ENCODE measurements at regions not wholly inside any gene's neighbourhood (a gene's known extent, or its start where the extent isn't known, plus 50 kb on each side); places are given as distances from the start of the nearest gene placed in this dataset.

DNA sequence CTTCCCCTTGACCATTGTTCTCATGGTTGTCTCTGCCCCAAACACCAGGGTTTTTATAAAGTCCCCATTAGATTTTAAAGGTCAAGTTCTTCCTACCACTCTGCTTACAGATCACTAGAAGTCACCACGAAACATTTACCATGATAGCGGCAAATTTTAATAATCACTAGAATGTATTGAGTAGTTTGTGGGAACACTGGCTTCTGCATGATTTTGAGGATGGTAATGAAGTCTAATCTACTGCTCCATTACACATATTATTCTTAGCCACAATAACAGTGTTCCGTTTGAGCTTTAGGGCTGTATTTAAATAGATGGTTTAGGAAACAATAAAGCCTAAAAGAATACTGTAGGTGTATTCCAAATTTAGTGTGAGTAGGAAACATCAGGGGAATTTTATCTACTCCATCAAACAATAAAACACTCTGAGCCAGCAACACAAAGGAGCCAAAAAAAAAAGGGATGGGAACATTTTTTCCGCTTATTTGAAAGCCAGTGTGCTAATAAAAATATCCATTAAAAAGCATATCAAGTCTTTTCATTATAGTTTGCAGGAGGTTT lies 49.7 kb downstream of the KLF12 start:
- no peak for DNase-seq

DNA sequence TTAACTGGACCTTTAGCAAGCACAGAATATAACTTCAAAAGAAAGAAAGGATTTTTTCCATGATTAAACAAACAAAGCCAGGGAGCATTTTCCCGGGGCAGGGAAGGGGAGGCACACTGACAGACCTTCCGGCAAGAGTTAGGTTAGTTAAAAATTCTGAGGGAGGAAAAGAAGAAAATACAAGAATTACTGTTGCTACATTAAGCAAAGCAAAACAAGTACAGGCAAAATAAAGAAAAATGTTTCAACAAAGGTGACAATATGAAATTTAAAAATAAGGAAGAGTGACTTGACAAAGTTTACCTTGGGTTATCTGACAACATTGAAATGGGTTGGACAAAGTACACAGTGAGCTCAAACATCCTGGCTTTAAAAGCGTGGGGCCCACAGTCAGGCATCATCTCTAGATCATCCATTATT lies 51.5 kb downstream of the KLF12 start:
- no peak for DNase-seq

DNA sequence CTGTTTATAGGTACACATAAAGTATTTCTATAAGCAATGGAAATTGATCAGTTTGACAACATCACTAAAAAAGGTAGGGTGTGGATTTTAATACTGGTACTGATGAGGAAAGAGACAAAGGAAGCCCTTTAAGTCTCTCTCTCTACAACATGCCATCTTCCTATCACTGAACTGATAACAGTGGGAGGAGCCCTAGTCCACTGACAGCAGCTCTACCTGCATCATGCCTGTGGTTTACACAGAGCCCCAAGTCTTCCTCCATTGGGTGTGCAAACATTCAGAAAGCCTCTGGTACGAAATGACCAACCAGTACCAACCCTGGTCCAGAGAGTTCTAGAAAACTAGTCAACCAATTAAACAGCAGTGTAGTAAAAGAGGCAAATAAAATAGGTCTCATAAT lies 53.4 kb downstream of the KLF12 start:
- DNase-seq: no peak

DNA sequence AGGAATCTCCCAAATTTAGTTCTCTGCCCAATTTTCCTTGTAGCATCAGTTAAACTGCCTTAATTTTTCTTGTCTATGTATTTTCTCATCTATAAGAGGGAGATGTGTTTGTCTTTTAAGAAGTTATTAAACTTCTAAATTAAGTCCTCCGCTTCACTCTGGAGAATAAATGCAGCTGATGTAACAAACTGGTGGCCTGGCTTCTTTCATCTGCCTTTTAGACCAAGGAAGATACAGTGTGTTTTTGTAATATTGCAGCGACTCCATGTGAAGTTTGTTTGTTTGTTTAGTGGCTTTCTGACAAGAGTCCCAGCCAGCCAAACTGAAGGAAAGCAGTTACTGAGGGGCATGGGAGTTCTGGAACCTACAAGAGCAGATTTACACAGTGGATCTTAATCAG lies 56.4 kb downstream of the KLF12 start:
- no peak for DNase-seq

DNA sequence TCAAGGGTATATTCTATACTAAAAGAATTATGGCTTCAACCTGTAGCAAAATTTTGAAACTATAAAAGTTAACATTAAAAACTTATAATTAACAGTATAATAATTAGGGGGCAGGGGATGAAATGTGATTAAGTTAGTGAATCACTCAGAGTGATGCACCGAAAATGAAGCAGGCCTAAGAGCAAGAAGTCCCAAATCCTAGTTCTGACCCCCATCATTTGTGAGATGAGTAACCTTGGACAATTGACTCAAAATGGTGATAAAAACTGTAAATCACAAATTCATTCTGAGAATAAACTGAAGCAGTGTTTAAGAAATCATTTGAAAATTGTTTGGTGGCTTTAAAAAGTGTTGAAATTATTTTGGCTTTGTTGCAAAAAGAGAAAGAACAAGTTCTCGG lies 56.8 kb downstream of the KLF12 start:
- no peak for DNase-seq

DNA sequence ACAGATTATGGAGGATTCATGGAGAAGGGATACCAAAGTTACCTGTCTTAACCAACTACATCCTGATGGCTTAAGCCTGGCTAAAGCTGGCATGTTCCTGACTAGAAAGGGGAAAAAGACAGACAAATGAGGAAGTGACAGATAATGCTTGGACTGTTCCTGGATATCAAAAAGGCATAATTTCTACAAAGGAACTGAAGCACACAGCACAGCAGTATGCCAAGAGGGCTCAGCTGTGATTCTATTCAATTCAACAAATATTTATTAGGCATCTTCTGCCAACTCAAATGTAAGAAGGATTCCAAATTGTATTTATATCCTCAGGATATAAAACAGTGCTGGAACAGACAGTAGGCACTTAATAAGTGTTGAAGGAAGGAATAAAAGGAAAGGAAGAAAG lies 59.5 kb downstream of the KLF12 start:
- no peak for DNase-seq

DNA sequence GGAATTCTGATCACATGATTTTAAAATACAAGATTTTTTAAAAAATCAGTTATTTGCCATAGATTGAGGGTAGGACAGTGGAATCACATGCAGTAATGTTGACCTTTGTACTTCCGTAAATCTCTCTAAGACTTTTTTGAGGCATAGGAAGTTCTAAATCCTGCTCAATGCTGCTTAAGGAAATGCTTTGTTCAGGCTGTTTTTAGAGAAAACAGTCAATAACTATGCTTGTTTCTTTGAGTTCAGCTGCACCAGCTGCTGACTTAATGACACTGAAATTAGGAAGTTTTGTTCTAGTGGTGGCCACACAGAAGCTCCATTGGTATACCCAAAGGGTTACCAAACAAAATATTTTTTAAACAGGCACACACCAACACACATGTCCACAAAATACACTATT lies 60.9 kb downstream of the KLF12 start:
- DNase-seq: no peak

DNA sequence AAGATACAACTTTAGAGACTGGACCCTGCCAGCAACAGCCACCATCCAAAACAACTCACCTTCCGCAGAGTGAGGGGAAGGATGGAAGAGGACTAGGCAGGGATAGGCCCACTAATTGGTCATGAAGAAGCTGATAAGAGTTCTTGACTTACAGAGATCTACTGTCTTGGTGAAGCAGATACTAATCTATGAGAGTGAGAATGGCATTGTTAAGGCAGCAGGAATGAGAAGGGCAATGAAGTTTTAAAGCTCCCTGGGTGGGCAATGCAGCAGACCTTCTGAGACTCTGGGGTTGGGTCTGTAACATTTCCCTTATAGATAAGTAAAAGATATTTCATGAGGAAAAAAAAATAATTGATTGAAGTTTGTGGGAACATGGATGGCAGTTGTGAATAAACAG lies 63.7 kb downstream of the KLF12 start:
- no peak for DNase-seq

DNA sequence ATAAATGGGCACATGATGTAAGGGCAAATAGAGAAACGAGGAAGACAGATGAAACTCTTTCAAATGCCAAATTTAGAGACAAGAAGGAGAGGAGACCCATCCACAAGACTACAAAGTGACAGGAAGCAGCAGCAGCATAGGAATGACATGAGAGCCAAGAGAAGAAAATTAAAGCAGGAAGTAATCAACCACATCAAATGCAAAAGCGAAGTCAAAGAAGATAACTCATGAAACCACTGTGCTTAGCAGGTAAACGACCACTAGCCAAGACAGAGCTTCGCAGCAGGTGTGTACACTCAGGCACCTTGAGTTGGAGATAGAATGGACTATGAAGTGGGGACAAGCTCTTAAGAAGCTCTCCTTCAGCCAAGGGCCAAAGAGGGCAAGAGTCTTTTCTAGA lies 64.1 kb downstream of the KLF12 start:
- DNase-seq: no peak

DNA sequence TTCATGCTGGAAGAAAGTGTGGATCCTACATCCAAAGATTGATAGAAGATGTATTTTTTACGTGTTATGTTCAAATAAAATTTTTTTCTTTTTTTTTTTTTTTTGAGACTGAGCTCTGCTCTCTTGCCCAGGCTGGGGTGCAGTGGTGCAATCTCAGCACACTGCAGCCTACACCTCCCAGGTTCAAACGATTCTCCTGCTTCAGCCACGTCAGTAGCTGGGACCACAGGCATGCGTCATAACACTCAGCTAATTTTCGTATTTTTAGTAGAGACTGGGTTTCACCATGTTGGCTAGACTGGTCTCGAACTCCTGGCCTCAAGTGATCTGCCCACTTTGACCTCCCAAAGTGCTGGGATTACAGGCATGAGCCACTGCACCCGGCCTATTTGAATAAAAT lies 65.7 kb downstream of the KLF12 start:
- DNase-seq: no peak

DNA sequence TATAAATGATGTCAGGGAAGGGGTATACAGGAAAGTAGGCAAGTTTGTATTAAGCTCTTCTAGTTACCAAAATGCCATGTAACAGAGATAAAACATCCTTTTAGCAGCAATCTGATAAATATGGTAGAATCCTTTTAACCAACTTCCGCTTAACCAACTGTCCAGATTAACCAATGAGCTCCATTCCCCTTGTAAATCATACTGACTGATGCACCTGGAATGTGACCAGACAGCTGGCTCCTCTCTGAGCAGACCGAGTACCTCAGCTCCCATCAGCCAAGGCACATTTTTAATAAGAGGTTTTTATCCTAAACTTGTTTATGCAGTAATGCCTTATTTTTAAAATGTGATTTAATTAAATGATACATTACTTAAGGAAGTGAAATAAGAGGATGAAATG lies 66.4 kb downstream of the KLF12 start:
- no peak for DNase-seq

DNA sequence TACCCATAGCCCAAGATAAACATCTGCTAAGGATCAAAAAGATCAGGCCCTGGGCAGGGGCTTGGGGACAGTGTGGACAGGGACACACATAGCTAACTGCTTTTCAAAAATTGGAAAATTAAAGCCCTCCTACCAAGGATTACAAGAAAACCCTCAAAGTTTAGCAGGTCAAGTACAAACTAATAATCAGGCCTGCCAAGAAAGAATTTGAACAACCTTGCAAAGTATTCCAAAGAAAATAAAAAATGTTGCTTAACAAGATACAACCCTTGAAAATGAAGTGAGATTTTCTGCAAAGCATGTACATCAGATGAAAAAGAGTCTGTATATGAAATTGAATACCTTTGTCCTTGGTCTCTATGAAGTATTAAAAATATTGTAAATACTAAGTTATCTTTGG lies 67.3 kb downstream of the KLF12 start:
- DNase-seq: no peak

DNA sequence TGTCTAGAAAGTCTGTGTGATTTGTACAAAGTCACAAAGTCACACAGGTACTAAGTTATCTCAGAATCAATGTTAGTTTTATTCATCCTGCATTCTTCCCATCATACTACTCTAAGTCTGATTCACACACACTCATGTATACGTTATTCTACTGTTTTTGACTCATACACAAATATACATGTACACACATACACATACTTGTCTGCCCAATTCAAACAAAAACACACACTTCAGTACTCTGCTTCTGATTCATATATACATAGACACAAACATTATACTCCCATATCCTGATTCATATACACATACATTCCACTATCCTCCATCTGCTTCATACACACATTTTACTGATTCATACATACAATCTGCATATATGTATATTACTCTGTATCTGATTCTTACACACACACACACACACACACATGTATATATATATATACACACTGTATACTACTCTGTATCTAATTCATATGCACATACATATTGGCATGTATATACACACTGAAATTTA lies 69.3 kb downstream of the KLF12 start:
- no peak for DNase-seq

DNA sequence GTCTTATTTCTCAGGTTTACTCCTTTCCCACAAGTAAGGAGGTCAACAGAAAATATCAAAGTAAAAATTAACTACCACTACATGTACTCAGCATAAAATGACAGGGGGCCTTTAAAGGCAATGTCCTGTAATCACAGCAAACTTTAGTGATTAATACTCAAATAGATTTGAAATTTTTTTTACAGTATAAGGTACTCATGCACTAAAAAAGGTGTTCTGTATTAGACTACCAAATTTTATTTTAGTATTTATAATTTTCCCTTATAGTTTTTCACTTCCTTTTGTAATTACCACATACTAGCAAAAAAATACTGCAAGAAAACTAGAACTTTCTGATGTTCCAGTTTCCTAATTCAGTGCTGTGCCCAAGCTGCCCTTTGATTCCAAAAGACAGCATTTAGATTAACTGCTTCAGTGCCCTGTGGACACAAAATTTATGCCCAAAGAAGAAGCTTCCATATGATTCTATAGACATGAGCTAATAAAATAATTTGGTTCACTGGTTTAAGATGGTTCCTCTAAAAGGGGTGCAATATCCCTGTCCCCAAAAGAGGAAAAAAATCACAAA lies 70.6 kb downstream of the KLF12 start:
- no peak for DNase-seq

DNA sequence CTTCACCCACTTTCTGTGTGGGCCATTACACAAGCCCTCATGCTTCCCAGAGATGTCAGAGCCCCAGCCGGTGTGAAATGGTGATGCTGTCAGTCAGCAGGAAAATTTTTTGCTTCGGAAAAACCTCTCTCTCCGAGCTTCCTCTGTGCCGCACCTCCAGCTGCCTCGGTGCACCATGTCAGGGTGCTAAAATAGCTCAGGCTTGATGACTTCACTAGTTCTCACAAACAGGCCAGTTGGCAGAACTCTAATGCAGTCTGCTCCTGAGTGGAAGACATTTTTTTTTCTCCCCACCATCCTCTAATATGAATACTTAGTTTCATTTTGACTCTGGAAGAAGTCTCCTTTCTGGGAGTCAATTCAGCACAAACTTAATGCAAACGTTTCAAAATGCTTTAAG lies 71.3 kb downstream of the KLF12 start:
- DNase-seq: no peak

DNA sequence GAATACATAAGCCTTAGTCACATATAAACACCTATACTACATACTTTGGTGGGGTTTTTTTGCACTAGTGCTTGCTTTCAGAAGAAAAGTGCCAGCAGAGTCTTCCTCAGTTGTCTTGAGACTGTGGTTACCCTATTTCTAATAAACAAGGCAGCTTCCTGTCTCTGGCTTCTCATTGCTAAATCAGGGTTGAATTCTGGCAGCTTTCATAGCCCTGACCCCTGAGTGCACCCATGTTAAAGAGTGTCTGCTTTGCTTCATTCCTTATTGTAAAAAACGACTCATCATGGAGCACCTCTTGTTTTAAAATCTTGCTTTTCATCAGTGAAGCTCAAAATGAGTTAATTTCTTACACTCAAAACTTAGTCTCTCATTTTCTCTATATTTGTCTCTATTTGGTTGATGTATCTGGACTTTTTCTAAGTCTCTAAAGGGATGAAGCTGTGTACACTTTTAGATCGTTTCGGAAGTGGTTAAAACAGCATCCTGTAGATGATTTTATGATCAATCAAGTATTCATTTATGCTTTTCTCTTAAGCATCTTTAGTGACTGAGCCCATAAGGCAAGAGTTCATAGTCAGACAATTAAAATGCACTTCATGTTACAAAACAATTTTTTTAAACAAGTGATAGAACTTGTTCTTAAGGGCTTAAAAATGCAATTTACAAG lies 72.1 kb downstream of the KLF12 start:
- DNase-seq: no peak

DNA sequence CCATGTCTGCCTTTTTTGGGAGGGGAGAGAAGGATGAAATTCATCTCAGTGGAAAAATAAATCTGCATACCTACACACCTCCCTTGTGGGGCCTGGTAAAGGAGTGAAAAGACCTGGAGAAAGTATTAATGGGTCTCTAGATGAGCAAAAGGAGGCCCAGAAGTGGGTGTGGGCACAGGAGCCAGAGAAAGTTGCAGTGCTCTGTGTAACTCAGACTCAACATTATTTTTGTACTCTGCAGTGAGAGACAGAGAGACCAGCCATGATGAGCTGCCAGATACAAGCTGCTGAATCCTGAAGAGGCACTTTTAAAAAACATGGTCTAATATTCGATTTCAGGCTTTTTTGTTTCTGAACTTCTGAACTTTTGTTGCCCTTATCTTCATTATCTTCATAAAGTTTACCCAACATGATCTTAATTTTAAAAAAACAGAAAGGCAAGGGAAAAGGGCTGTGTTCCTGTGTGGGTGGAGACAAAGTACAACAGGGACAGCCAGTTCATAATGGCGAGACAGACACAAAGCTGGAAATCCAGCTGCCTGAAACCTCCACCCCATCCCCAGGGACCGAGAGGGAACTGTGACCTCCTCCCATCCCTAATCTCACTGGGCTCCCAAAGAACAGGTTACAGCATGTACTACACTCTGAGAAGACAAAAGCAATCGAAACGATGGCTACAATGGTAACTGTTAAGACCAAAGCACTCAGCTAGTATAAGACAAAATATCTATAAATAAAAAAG lies 77.2 kb downstream of the KLF12 start:
- no peak for DNase-seq

DNA sequence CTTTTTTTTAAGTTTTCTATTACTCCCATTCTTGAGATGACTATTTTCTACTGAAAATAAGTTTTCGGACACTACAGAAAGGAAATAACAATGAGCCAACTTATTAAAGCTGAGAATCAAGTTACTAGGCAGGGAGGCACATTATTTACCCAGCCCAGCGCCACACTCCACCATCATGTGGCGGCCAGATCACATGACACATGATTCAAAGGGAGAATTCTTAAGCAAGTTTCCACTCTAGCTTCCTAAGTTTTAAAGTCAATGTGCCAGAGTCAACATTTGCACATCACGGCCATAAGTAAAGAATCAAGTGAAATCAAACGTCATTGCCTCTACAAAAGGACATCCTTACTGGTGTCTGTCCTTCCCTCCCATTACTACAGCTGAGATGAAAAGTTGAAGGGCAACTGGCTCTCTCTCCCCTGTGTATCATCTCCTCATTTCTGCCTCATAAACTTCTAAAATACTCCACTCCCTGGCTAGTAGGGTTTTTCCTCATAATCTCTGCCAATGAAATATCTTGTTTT lies 81.7 kb downstream of the KLF12 start:
- DNase-seq: no peak

DNA sequence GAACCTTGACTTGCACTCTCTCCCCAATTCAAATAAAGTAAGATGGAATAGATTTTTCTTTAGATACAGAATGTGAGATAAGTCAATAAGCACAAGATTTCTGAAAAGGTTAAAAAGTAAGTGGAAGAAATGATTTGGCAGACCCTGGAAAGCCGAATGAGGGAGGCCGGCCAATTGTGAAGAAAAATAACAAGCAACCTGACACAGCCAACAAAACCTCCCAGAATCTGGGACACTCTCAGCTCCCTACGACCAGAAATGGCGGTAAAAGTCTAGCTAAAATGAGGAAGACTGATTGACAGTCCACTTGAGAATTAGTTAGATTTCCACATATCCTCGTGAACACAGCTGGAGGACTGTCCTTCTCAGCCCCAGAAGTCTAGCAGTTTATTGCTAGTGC lies 85.4 kb downstream of the KLF12 start:
- DNase-seq: no peak

DNA sequence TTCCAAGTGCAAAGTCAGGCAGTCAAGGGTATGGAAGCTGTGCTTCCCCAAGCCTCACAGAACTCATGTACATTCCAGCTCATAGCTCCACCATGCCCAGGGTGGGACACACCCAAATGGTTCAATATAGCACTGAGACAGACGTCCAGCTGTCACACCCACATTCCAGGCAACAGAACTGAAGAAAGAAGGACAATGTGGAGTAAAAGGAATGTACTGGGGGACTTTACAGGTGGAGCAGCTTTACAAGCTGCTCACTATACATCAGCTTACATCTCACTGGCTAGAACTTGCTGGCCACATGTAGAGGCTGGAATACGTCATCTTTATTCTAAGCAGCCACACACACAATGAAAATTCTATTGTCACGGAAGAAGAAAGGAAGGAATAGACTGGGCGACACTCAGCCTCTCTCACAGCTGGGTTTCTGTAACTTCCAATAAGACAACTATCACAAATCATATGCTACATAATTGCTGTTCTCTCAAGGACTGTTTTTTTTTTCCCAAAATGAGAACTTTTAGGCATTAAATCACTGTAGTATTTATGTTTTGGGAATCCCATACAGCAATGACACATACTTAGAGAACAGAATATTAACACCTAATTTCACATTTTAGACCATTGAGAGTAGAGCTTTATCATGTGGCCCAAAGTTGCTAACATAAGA lies 86.1 kb downstream of the KLF12 start:
- DNase-seq: no peak

DNA sequence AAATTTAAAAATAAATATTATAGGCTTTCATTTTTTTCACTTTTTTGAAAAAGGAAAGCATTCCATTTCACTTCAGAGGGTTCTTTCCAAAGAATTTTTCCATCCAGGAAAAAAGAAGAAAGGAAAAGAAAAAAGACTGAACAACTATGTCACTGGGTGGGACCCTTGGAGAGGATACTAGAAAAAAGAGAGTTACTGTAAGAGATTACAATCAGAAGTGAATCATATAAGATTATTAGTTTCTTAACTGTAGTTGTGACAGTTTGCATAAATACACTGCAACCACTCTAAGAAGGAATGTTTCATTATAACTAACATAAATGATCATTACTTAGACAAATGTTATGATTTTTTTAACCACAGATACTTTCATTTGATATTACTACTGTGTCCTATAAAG lies 87.8 kb downstream of the KLF12 start:
- no peak for DNase-seq

DNA sequence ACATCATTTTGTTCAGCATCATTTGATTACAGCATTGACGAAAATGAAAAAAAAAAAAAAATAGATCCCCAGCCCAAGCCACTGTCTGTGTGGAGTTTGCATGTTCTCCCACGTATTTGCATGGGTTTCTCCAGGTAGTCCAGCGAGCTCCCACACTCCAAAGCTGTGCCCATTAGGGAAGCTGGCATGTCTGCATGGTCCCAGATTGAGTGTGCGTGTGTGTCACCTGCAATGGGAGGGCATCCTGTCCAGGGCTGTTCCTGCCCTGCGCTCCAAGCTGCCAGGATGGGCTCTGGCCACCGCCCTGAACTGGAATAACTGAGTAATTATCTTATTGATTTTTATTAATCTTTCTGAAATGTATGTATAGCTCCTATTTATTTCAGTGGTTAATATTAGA lies 88.6 kb downstream of the KLF12 start:
- no peak for DNase-seq

DNA sequence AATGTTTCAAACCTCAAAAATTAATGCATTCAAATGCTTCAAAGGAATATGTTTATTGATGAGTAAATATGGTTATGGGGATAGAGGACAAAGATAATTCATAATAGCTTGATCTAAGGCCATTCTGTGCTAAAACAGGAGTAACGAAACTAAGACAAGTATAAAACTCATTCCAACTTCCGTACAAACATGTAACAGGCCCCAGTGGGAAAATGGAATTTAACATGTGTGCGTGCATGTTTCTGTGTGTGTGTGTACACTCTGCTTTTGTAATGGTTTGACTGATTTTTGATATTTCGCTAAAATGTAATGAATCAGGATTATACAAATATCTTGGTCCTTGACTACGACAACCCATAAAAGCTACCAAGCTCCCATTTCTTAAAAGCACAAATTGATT lies 91.0 kb downstream of the KLF12 start:
- no peak for DNase-seq

Data from NCI-H1694 (cell line).